CD14-positive monocyte (primary cell): ENCODE measurements at regions not wholly inside any gene's neighbourhood (a gene's known extent, or its start where the extent isn't known, plus 50 kb on each side); places are given as distances from the start of the nearest gene placed in this dataset.

ENCODE experiments used
- DNase-seq, 3 donors: peaks; one replicate each; pipeline ENCODE4 v3.0.0-alpha.2; 2011 to 2022
- H2AFZ ChIP-seq: 2 replicates; pipeline ENCODE4 v1.6.0; 2012; ENCODE audit warnings: mild to moderate bottlenecking, low read depth, low read length, inconsistent platforms; ENCODE audit not compliant: insufficient read depth, poor library complexity, severe bottlenecking
- H3K27ac ChIP-seq, 2 donors: 1 replicate in 1 of 2; 2 replicates in 1 of 2; pipeline ENCODE4 v1.5.1; 2012 to 2013; ENCODE audit warnings: low read length in 2 of 2, control low read depth in 1 of 2, inconsistent platforms in 1 of 2, low read depth in 1 of 2, mild to moderate bottlenecking in 1 of 2
- H3K27me3 ChIP-seq, 2 donors: one replicate each; pipeline versions ENCODE4 v1.6.0 to v1.6.1; 2011 to 2013; ENCODE audit warnings: low read length in 2 of 2; ENCODE audit not compliant: control insufficient read depth in 2 of 2, insufficient read depth in 2 of 2
- H3K36me3 ChIP-seq, 2 donors: replicated peaks in 1 of 2; 1 replicate in 1 of 2; 2 replicates in 1 of 2; pipeline versions ENCODE4 v1.5.1 to v1.6.1; 2012 to 2013; ENCODE audit warnings: low read length in 2 of 2, control low read depth in 1 of 2, inconsistent platforms in 1 of 2, mild to moderate bottlenecking in 1 of 2; ENCODE audit not compliant: insufficient read depth in 2 of 2, control insufficient read depth in 1 of 2
- H3K4me1 ChIP-seq, 2 donors: 1 replicate in 1 of 2; 2 replicates in 1 of 2; pipeline versions ENCODE4 v1.5.1 to v1.6.1; 2012 to 2013; ENCODE audit warnings: low read length in 2 of 2, control low read depth in 1 of 2, inconsistent platforms in 1 of 2, mild to moderate bottlenecking in 1 of 2, moderate library complexity in 1 of 2; ENCODE audit not compliant: insufficient read depth in 2 of 2, control insufficient read depth in 1 of 2
- H3K4me2 ChIP-seq: replicated peaks from 2 replicates; pipeline ENCODE3; 2012; ENCODE audit warnings: low read length, moderate library complexity, mild to moderate bottlenecking; ENCODE audit not compliant: poor library complexity, severe bottlenecking; ENCODE audit errors: extremely low read depth
- H3K4me3 ChIP-seq, 3 experiments: fragments of 200-600 bp in 1 of 3; sonication (generic) in 1 of 3; replicated peaks in 1 of 3; 1 replicate in 2 of 3; 2 replicates in 1 of 3; pipeline ENCODE4 v1.5.1; 2011 to 2013; ENCODE audit warnings: low read length in 3 of 3, mild to moderate bottlenecking in 3 of 3, control low read depth in 2 of 3, low read depth in 2 of 3, inconsistent platforms in 1 of 3, moderate library complexity in 1 of 3
- H3K79me2 ChIP-seq: 2 replicates; pipeline ENCODE4 v1.6.0; 2012; ENCODE audit warnings: mild to moderate bottlenecking, control low read depth, inconsistent platforms, low read length, moderate library complexity; ENCODE audit not compliant: insufficient read depth
- H3K9ac ChIP-seq: 2 replicates; pipeline ENCODE4 v1.6.0; 2017; ENCODE audit warnings: low read length, mild to moderate bottlenecking; ENCODE audit not compliant: insufficient read depth, poor library complexity, severe bottlenecking
- H3K9me3 ChIP-seq, 2 donors: replicated peaks in 1 of 2; 1 replicate in 1 of 2; 2 replicates in 1 of 2; pipeline versions ENCODE4 v1.5.1 to v1.6.1; 2012 to 2013; ENCODE audit warnings: low read length in 2 of 2, control low read depth in 1 of 2; ENCODE audit not compliant: control insufficient read depth in 1 of 2, insufficient read depth in 1 of 2
- H4K20me1 ChIP-seq: 2 replicates; pipeline ENCODE4 v1.6.0; 2012; ENCODE audit warnings: mild to moderate bottlenecking, low read length, control low read depth, moderate library complexity; ENCODE audit not compliant: insufficient read depth
- H3K27ac Mint-ChIP-seq, 7 donors: one replicate each; pipeline ENCODE4 v1.8.0; 2020; ENCODE audit warnings: mild to moderate bottlenecking in 7 of 7, mixed read lengths in 7 of 7, moderate library complexity in 6 of 7, inconsistent platforms in 2 of 7
- H3K27me3 Mint-ChIP-seq, 3 donors: one replicate each; pipeline ENCODE4 v1.8.0; 2021 to 2022; ENCODE audit warnings: low read depth in 3 of 3, mild to moderate bottlenecking in 3 of 3, mixed read lengths in 3 of 3, moderate library complexity in 3 of 3, inconsistent platforms in 1 of 3
- H3K36me3 Mint-ChIP-seq, 2 donors: one replicate each; pipeline ENCODE4 v1.8.0; 2020; ENCODE audit warnings: mixed read lengths in 2 of 2, inconsistent platforms in 1 of 2, mild to moderate bottlenecking in 1 of 2
- H3K4me1 Mint-ChIP-seq: one replicate; pipeline ENCODE4 v1.8.0; 2020; ENCODE audit warnings: mild to moderate bottlenecking, mixed read lengths
- H3K4me3 Mint-ChIP-seq, 2 donors: one replicate each; pipeline ENCODE4 v1.8.0; 2020; ENCODE audit warnings: mild to moderate bottlenecking in 2 of 2, mixed read lengths in 2 of 2, moderate library complexity in 1 of 2
- H3K9me3 Mint-ChIP-seq, 7 donors: one replicate each; pipeline ENCODE4 v1.8.0; 2020 to 2022; ENCODE audit warnings: mixed read lengths in 7 of 7, mild to moderate bottlenecking in 6 of 7, moderate library complexity in 6 of 7, inconsistent platforms in 2 of 7
- WGBS: methylation state at CpG from one replicate; pipeline ENCODE4 v1.1.5; 2013; ENCODE audit warnings: missing lambda C conversion rate; ENCODE audit not compliant: insufficient coverage; 5-methylcytosine and 5-hydroxymethylcytosine counted together
- intact Hi-C, 2 donors: fragments of 100-400 bp; cut with micrococcal nuclease; formaldehyde crosslinking; loops; one replicate each; pipeline versions ENCODE4 v1.15.0 to v1.15.1; 2023
- TF ChIP-seq, protein P1 (sequence below): fragments of 200-600 bp; IDR thresholded peaks from one replicate; pipeline ENCODE4 v1.8.0; 2022; ENCODE audit warnings: antibody characterized with exemption, mild to moderate bottlenecking

DNA sequence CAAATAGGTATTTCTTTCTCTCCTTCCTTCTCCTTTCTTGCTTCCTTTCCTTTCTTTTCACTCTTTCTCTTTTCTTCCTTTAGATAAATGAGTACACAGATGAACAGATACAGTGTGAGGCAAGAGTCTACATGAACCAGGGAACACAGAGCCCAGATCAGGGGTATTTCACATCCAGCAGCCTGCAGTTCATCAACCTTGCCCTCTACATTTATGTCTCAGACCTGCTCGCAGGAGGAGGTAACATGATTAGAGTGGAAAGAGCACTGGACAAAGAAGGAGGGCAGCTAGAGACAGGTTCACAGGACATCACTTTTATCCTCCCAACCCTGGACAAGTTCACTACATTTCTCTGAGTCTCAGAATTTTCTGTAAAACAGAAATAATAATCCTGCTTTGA, 773.1 kb downstream of the NTRK3 start:
- no peak overlapping the region for H3K27ac ChIP-seq
- DNase-seq, result no peak
- no peaks in the 10 kb centered on the region for H3K4me1 Mint-ChIP-seq
- no peak overlapping the region for H3K4me3 Mint-ChIP-seq
- TF ChIP-seq, protein P1, sequence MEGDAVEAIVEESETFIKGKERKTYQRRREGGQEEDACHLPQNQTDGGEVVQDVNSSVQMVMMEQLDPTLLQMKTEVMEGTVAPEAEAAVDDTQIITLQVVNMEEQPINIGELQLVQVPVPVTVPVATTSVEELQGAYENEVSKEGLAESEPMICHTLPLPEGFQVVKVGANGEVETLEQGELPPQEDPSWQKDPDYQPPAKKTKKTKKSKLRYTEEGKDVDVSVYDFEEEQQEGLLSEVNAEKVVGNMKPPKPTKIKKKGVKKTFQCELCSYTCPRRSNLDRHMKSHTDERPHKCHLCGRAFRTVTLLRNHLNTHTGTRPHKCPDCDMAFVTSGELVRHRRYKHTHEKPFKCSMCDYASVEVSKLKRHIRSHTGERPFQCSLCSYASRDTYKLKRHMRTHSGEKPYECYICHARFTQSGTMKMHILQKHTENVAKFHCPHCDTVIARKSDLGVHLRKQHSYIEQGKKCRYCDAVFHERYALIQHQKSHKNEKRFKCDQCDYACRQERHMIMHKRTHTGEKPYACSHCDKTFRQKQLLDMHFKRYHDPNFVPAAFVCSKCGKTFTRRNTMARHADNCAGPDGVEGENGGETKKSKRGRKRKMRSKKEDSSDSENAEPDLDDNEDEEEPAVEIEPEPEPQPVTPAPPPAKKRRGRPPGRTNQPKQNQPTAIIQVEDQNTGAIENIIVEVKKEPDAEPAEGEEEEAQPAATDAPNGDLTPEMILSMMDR, result no peak
- no peak overlapping the region for H3K4me3 ChIP-seq
- no peaks in the 10 kb centered on the region for H3K79me2 ChIP-seq
- WGBS, result no CpG with 5 or more reads among the region's 1 CpG
- intact Hi-C loops, result no loop called here
- H3K4me1 ChIP-seq, result no peaks in the 10 kb centered on the region
- no peaks in the 10 kb centered on the region for H3K27me3 Mint-ChIP-seq
- H4K20me1 ChIP-seq, result no peaks in the 10 kb centered on the region
- peaks cover 0 to 6% of the 10 kb centered on the region in 2 donors for H3K9me3 ChIP-seq
- H3K4me2 ChIP-seq, result no peak overlapping the region
- H3K9ac ChIP-seq, result no peak overlapping the region
- H3K27ac Mint-ChIP-seq, result no peak overlapping the region
- no peaks in the 10 kb centered on the region for H3K36me3 Mint-ChIP-seq
- H2AFZ ChIP-seq, result no peak overlapping the region
- H3K36me3 ChIP-seq, result no peaks in the 10 kb centered on the region
- no peaks in the 10 kb centered on the region for H3K27me3 ChIP-seq
- peaks cover 0 to 9% (median 0%) of the 10 kb centered on the region in 7 donors for H3K9me3 Mint-ChIP-seq

DNA sequence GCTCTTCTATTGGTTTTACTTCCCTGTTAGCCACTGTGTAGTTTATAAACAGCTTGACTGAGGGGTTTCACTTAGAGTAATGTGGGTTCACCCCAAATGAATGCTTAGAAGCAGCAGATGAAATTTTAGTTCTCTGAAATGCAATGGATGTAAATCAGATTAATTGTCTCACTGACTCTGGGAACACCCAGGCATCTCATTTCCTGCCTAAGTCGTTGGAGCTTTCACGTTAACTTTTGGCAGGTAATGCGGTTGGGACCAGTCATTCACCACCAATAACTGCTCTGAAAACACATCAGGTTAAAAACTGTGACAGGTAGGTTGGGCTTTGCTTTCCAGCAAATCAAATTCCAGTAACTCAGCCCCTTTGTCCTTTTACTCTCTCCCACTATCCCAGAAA, 775.4 kb downstream of the NTRK3 start:
- H3K36me3 ChIP-seq, result no peaks in the 10 kb centered on the region
- TF ChIP-seq, protein P1, result no peak

More for the DNA sequence above, 775.4 kb downstream of the NTRK3 start:
- Mint-ChIP-seq H3K27me3 (peaks cover 0 to 2% (median 0%) of the 10 kb centered on the region in 3 donors), H3K4me3 (no peak overlapping the region), H3K4me1 (no peaks in the 10 kb centered on the region), H3K36me3 (no peaks in the 10 kb centered on the region), H3K9me3 (peaks cover 0 to 5% (median 0%) of the 10 kb centered on the region in 7 donors), H3K27ac (no peak overlapping the region)
- Histone ChIP-seq H2AFZ (no peak overlapping the region), H3K9me3 (no peaks in the 10 kb centered on the region), H4K20me1 (no peaks in the 10 kb centered on the region), H3K4me3 (no peak overlapping the region), H3K79me2 (no peaks in the 10 kb centered on the region), H3K9ac (no peak overlapping the region), H3K4me1 (no peaks in the 10 kb centered on the region), H3K4me2 (no peak overlapping the region), H3K27ac (no peak overlapping the region), H3K27me3 (no peaks in the 10 kb centered on the region)
- no peak for DNase-seq
- WGBS, result 100% methylated on average over 1 of the region's 3 CpGs
- intact Hi-C loops, result no loop called here
